Endothelial cell of umbilical vein (primary cell): ENCODE measurements at regions not wholly inside any gene's neighbourhood (a gene's known extent, or its start where the extent isn't known, plus 50 kb on each side); places are given as distances from the start of the nearest gene placed in this dataset.

Experiments used
- CTCF ChIP-seq, 2 donors: IDR thresholded peaks; 1 replicate in 1 of 2; 2 replicates in 1 of 2; pipeline ENCODE4 v1.5.1; 2011; ENCODE audit warnings: low read length in 2 of 2, mild to moderate bottlenecking in 2 of 2, moderate library complexity in 2 of 2, control low read depth in 1 of 2, inconsistent platforms in 1 of 2, low read depth in 1 of 2; ENCODE audit not compliant: insufficient read depth in 1 of 2; ENCODE audit errors: extremely low read depth in 1 of 2
- EZH2 ChIP-seq: IDR thresholded peaks from 2 replicates; pipeline ENCODE4 v1.6.1; 2012; ENCODE audit warnings: borderline replicate concordance, low read depth, mild to moderate bottlenecking, moderate library complexity, low read length, inconsistent platforms; ENCODE audit not compliant: severe bottlenecking
- FOS ChIP-seq: IDR thresholded peaks from 2 replicates; pipeline ENCODE4 v1.6.1; 2011; ENCODE audit warnings: mild to moderate bottlenecking, low read length, moderate library complexity, borderline replicate concordance; ENCODE audit not compliant: insufficient read depth
- JUN ChIP-seq: IDR thresholded peaks from 2 replicates; pipeline ENCODE4 v1.6.1; 2011; ENCODE audit warnings: borderline replicate concordance, low read depth; ENCODE audit not compliant: insufficient read length, insufficient read depth
- POLR2AphosphoS5 ChIP-seq: IDR thresholded peaks from 2 replicates; pipeline ENCODE4 v1.6.1; 2012; ENCODE audit warnings: low read depth, mild to moderate bottlenecking, control low read depth, low read length, moderate library complexity; ENCODE audit not compliant: insufficient read depth

- TF ChIP-seq EZH2 = no peak
- no peak for TF ChIP-seq POLR2AphosphoS5
- no peak for TF ChIP-seq FOS
- TF ChIP-seq CTCF (IDR thresholded peaks at IDR 0.05; ENCODE audit: extremely low read depth in 1 of 2, insufficient read depth in 1 of 2, low read depth in 1 of 2, low read length in 2 of 2) = no peak
- TF ChIP-seq JUN = no peak
Measured at GRCh38 chr1:96971439-96971838, 249.9 kb downstream of the PTBP2 start.
